ENCODE measurements at regions not wholly inside any gene's neighbourhood (a gene's known extent, or its start where the extent isn't known, plus 50 kb on each side); places are given as distances from the start of the nearest gene placed in this dataset.

DNA sequence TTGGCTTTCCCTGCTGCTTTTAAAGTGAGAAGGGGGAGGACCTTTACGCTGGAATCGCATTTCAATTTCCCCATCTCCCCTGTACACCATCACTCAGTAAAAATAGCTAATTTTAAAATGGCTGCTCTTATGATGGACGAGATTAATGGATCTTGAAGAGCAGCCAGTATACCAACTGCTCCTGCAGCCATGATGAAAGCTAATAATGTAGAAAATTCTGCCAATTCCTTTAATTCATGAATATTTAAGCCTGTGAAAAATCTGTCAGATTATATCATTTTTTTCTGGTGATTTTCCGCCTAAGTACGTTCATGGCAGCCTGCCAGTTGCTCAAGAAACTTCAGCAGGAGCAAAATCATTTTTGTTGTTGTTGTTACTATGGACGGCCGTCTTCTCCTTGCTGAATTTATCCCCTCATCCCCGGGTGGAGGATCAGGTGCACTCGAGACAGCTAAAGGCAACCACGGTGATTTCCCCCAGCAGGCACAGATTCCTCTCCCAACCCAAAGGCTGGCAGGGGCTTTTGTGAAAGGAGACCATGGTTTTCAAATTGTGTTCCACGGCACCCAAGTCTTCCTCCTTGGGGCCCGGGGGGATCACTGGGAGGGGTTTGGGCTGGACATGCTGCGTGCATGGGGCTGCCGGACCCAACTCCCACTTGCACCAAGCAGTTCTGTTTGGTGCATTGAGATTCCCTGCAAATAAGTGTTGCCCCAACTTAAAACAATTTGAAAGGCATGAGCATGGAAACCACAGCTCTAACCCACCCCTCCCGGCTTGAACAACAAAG, 289.6 kb downstream of the UACA start:
- CTCF ChIA-PET = interaction anchor here (2.0 to 19.8 kb wide), 3 partner anchors 8 to 15 kb away, joined by 5 to 285 read pairs (median 19); no protein-coding TSS in a partner anchor
- no peak for DNase-seq (ENCODE audit: extremely low spot score)
- POLR2A ChIA-PET = no interaction called here
- TF ChIP-seq, protein P1, sequence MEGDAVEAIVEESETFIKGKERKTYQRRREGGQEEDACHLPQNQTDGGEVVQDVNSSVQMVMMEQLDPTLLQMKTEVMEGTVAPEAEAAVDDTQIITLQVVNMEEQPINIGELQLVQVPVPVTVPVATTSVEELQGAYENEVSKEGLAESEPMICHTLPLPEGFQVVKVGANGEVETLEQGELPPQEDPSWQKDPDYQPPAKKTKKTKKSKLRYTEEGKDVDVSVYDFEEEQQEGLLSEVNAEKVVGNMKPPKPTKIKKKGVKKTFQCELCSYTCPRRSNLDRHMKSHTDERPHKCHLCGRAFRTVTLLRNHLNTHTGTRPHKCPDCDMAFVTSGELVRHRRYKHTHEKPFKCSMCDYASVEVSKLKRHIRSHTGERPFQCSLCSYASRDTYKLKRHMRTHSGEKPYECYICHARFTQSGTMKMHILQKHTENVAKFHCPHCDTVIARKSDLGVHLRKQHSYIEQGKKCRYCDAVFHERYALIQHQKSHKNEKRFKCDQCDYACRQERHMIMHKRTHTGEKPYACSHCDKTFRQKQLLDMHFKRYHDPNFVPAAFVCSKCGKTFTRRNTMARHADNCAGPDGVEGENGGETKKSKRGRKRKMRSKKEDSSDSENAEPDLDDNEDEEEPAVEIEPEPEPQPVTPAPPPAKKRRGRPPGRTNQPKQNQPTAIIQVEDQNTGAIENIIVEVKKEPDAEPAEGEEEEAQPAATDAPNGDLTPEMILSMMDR (IDR thresholded peaks at IDR 0.05; ENCODE audit: control extremely low read depth, extremely low read depth, low read depth, missing control alignments) = no peak

DNA sequence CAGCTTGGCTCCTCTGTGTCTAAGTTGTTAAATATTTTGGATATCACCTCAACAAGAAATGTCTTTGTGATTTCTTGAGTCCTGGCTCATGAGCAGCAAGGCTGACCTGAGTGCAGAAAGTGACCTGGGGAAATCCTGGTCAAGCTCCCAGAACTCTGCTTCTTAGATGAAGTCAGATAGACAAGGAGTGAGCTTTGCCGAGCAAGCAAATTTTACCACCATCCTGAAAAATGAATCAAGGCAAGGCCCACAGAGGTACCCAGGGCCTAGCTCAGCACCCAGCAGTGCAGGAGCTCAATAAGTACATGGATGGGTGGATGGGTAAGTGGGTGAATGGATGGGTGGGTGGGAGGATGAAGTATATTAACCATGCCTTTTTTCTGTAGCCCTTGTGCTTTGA, 291.8 kb downstream of the UACA start:
- TF ChIP-seq, protein P1 (IDR thresholded peaks at IDR 0.05; ENCODE audit: control extremely low read depth, extremely low read depth, low read depth, missing control alignments) = no peak
- no peak for DNase-seq (ENCODE audit: extremely low spot score)
- CTCF ChIA-PET = interaction anchor here (1.5 to 12.8 kb wide), 4 partner anchors 11 to 173 kb away, joined by 4 to 285 read pairs (median 13); no protein-coding TSS in a partner anchor
- POLR2A ChIA-PET = no interaction called here

DNA sequence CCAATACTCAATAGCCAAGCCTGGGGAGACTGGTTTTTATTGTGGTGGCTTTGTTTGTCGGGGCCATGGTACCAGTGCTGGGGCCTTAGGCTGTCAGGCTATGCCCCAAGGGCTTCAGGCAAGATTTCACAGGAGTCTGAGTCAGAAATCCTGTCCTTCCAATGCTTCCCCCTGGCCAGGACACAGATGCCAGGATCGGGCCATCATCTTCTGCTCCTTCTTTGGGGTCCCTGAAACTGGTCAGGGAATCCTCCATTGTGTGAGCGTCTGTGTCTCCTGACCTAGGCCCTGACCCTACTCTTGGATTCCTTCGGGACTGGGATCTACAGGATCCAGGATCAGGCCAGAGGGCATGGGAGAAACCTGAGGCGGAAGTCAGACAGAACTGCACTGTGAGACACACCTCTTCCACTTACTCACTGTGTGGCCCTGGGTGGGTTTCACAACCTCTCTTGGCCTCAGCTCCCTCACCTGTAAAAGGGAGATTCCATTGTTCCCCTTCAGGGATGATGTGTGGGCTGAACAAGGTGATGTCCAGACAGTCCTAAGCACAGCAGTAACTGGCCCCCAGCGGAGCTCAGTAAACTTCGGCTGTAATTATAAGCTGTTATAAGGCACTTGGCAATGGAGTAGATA, 292.7 kb downstream of the UACA start:
- CTCF ChIA-PET = interaction anchor here (1.0 to 12.8 kb wide), 4 partner anchors 10 to 42 kb away, joined by 3 to 285 read pairs (median 13); no protein-coding TSS in a partner anchor
- TF ChIP-seq, protein P1 (IDR thresholded peaks at IDR 0.05; ENCODE audit: control extremely low read depth, extremely low read depth, low read depth, missing control alignments) = no peak
- no peak for DNase-seq (ENCODE audit: extremely low spot score)
- POLR2A ChIA-PET = no interaction called here

DNA sequence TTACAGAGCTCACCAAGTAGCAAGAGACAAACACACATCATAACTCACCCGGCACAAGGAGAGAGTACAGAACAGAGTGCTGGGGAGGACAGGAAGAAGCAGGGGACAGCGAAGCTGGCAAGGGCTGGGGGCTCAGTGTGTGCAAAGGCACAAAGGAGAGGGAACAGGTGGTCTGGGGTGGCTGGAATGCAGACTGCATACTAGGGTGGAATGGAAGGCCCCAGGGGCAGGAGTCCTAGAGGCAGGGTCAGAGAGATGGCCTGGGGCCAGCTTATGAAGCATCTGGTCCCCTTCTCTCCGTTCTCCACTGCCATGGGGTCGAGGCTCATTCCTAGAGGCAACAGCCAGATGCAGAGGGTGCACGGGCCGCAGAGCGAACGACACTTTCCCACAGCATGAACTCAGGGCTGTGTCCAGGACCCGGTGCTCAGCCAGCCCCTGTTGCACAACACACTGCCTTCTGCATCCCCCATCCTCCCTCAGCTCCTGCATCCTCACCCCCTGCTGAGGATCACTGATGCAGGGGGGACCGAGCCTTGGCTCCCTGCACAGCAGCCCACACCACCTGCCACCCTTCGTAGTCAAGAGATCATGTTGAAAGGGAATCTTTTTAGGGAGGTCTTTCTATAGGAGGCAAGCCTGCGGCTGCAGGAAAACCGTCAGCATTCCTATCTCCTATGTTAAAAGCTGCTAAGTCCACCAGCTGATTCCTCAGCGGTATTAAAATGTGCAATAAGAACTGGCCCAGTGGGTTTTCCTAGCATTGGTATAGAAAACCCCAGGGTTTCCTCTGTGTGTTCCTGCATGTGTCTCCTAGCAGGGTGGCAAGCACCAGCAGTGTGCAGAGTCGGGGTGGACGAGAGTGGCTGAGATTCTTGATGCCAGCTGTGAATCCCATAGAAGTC, 293.5 kb downstream of the UACA start:
- TF ChIP-seq, protein P1 (IDR thresholded peaks at IDR 0.05; ENCODE audit: control extremely low read depth, extremely low read depth, low read depth, missing control alignments) = no peak
- POLR2A ChIA-PET = no interaction called here
- no peak for DNase-seq (ENCODE audit: extremely low spot score)
- CTCF ChIA-PET = interaction anchor here (1.0 to 12.8 kb wide), 4 partner anchors 9 to 43 kb away, joined by 3 to 285 read pairs (median 13); no protein-coding TSS in a partner anchor

DNA sequence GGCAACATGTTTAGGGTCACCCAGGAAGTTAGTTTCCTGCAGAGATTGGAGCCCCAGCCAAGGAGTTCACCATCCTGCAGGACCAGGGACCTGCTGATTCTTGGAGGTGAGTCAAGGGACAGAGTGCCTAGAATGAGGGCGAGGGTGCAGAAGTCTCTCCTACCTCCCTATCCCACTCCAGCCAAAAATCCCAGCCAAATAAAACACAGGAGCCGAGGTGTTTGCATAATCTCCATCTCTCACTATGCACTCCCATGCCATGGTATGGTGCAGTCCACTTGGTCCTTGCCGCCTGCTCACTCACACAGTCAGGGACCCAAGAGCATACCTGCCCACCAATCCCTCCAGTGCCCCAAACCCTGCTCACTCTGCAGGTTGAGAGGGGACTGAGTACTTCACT, 294.2 kb downstream of the UACA start:
- ChIA-PET CTCF (interaction anchor here (2.9 to 12.8 kb wide), 2 partner anchors 9 to 15 kb away, joined by 17 to 285 read pairs; no protein-coding TSS in a partner anchor), POLR2A (no interaction called here)
- TF ChIP-seq, protein P1 (IDR thresholded peaks at IDR 0.05; ENCODE audit: control extremely low read depth, extremely low read depth, low read depth, missing control alignments) = no peak
- no peak for DNase-seq (ENCODE audit: extremely low spot score)

Measured in GM10248 (cell line).